ENCODE measurements at regions not wholly inside any gene's neighbourhood (a gene's known extent, or its start where the extent isn't known, plus 50 kb on each side); places are given as distances from the start of the nearest gene placed in this dataset.

- TF ChIP-seq, protein P1, sequence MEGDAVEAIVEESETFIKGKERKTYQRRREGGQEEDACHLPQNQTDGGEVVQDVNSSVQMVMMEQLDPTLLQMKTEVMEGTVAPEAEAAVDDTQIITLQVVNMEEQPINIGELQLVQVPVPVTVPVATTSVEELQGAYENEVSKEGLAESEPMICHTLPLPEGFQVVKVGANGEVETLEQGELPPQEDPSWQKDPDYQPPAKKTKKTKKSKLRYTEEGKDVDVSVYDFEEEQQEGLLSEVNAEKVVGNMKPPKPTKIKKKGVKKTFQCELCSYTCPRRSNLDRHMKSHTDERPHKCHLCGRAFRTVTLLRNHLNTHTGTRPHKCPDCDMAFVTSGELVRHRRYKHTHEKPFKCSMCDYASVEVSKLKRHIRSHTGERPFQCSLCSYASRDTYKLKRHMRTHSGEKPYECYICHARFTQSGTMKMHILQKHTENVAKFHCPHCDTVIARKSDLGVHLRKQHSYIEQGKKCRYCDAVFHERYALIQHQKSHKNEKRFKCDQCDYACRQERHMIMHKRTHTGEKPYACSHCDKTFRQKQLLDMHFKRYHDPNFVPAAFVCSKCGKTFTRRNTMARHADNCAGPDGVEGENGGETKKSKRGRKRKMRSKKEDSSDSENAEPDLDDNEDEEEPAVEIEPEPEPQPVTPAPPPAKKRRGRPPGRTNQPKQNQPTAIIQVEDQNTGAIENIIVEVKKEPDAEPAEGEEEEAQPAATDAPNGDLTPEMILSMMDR (IDR thresholded peaks at IDR 0.05; ENCODE audit: low read depth, low read length, poor library complexity, severe bottlenecking): no peak
- TF ChIP-seq EZH2phosphoT487 (IDR thresholded peaks at IDR 0.05; ENCODE audit: borderline replicate concordance, low read length): no peak
Measured at GRCh38 chr10:10923029-10923651, 94.5 kb upstream of the CELF2 start.

Data from DOHH2 (cell line).